H1 (cell line): ENCODE measurements at regions not wholly inside any gene's neighbourhood (a gene's known extent, or its start where the extent isn't known, plus 50 kb on each side); places are given as distances from the start of the nearest gene placed in this dataset.

Experiments used
- CTCF ChIA-PET: fragments of 300-600 bp; sonication (Branson Sonifier 250); formaldehyde crosslinking; loops from one replicate; lab custom pipeline; 2021; ENCODE audit not compliant: partially characterized antibody; lab: Charles Lee
- POLR2A ChIA-PET: fragments of 300-600 bp; sonication (Branson Sonifier 250); formaldehyde crosslinking; loops from one replicate; lab custom pipeline; 2021; ENCODE audit warnings: inconsistent platforms; ENCODE audit not compliant: partially characterized antibody; lab: Charles Lee
- DNase-seq, 2 experiments: peaks; one replicate each; pipeline versions ENCODE4 v3.0.0 to v3.0.0-alpha.2; 2010 to 2022; ENCODE audit warnings: low spot score in 2 of 2, low read depth in 1 of 2, mixed read lengths in 1 of 2
- FAIRE-seq: peaks from 2 replicates; lab custom pipeline; 2011; peaks lifted over from hg19 to GRCh38; lab: Jason Lieb, UNC
- H2AFZ ChIP-seq: 2 replicates; pipeline ENCODE4 v1.8.1; 2012; ENCODE audit warnings: low read length, inconsistent platforms
- H2AK5ac ChIP-seq: 2 replicates; pipeline ENCODE4 v1.6.1; 2013; ENCODE audit warnings: low read depth, low read length
- H2BK120ac ChIP-seq: replicated peaks from 2 replicates; pipeline ENCODE3; 2013; ENCODE audit warnings: low read depth, low read length, inconsistent platforms
- H2BK12ac ChIP-seq: 2 replicates; pipeline ENCODE4 v1.6.1; 2013; ENCODE audit warnings: low read depth, low read length
- H2BK15ac ChIP-seq: 2 replicates; pipeline ENCODE4 v1.6.1; 2013; ENCODE audit warnings: low read length
- H2BK20ac ChIP-seq: 2 replicates; pipeline ENCODE4 v1.6.1; 2013; ENCODE audit warnings: low read length
- H2BK5ac ChIP-seq: 2 replicates; pipeline ENCODE4 v1.6.1; 2013; ENCODE audit warnings: low read depth, low read length
- H3K14ac ChIP-seq: 2 replicates; pipeline ENCODE4 v1.6.1; 2013; ENCODE audit warnings: inconsistent platforms; ENCODE audit not compliant: insufficient read length
- H3K18ac ChIP-seq: 2 replicates; pipeline ENCODE4 v1.6.1; 2013; ENCODE audit warnings: low read length; ENCODE audit errors: extremely low read depth
- H3K23ac ChIP-seq: 2 replicates; pipeline ENCODE4 v1.6.1; 2013; ENCODE audit warnings: inconsistent platforms; ENCODE audit not compliant: insufficient read length
- H3K23me2 ChIP-seq: 2 replicates; pipeline ENCODE4 v1.6.1; 2013; ENCODE audit warnings: low read depth, low read length
- H3K27ac ChIP-seq: 2 replicates; pipeline ENCODE4 v1.6.1; 2011; ENCODE audit warnings: low read depth, low read length, inconsistent platforms
- H3K27me3 ChIP-seq, 4 experiments: replicated peaks in 1 of 4; 1 replicate in 1 of 4; 2 replicates in 3 of 4; pipeline versions ENCODE4 v1.6.1 to v1.8.1; 2011 to 2013; ENCODE audit warnings: low read length in 3 of 4, mild to moderate bottlenecking in 3 of 4, inconsistent platforms in 2 of 4, mixed read lengths in 2 of 4, moderate library complexity in 1 of 4; ENCODE audit not compliant: control insufficient read depth in 3 of 4, insufficient read depth in 3 of 4; ENCODE audit errors: extremely low read depth in 1 of 4
- H3K36me3 ChIP-seq, 4 experiments: 2 replicates each; pipeline versions ENCODE4 v1.6.1 to v1.8.1; 2011 to 2013; ENCODE audit warnings: mild to moderate bottlenecking in 4 of 4, low read length in 3 of 4, moderate library complexity in 2 of 4, control low read depth in 1 of 4, inconsistent platforms in 1 of 4; ENCODE audit not compliant: insufficient read depth in 4 of 4, control insufficient read depth in 2 of 4
- H3K4ac ChIP-seq: replicated peaks from 2 replicates; pipeline ENCODE3; 2013; ENCODE audit warnings: low read length, low read depth, mixed read lengths, inconsistent platforms; ENCODE audit not compliant: insufficient read length
- H3K4me1 ChIP-seq, 4 experiments: replicated peaks in 1 of 4; 1 replicate in 1 of 4; 2 replicates in 3 of 4; pipeline versions ENCODE4 v1.6.1 to v1.8.1; 2011 to 2013; ENCODE audit warnings: low read length in 3 of 4, inconsistent platforms in 2 of 4, mixed read lengths in 1 of 4; ENCODE audit not compliant: insufficient read depth in 4 of 4, control insufficient read depth in 3 of 4
- H3K4me2 ChIP-seq, 2 experiments: 2 replicates each; pipeline versions ENCODE4 v1.6.1 to v1.8.1; 2011 to 2013; ENCODE audit warnings: low read depth in 2 of 2, low read length in 2 of 2, control low read depth in 1 of 2, inconsistent platforms in 1 of 2, mild to moderate bottlenecking in 1 of 2; ENCODE audit not compliant: insufficient read depth in 1 of 2
- H3K4me3 ChIP-seq, 4 experiments: fragments of 200-600, 300-600 bp in 1 of 4; sonication (generic), shearing (Covaris generic), sonication (Bioruptor Twin) in 1 of 4; 2 replicates each; pipeline versions ENCODE4 v1.5.1 to v1.8.1; 2011 to 2016; ENCODE audit warnings: low read length in 4 of 4, low read depth in 3 of 4, control low read depth in 2 of 4, inconsistent platforms in 2 of 4, mild to moderate bottlenecking in 2 of 4, mixed read lengths in 1 of 4, moderate library complexity in 1 of 4; ENCODE audit not compliant: insufficient read depth in 2 of 4; ENCODE audit errors: extremely low read depth in 1 of 4
- H3K56ac ChIP-seq: replicated peaks from 2 replicates; pipeline ENCODE3; 2013; ENCODE audit warnings: low read depth, mild to moderate bottlenecking, mixed read lengths, low read length, inconsistent platforms; ENCODE audit not compliant: insufficient read length
- H3K79me1 ChIP-seq: 2 replicates; pipeline ENCODE4 v1.6.1; 2013; ENCODE audit warnings: low read depth, low read length, control low read depth
- H3K79me2 ChIP-seq, 2 experiments: 2 replicates each; pipeline versions ENCODE4 v1.6.1 to v1.8.1; 2012 to 2013; ENCODE audit warnings: low read length in 2 of 2, mild to moderate bottlenecking in 2 of 2, inconsistent platforms in 1 of 2; ENCODE audit not compliant: insufficient read depth in 2 of 2, control insufficient read depth in 1 of 2
- H3K9ac ChIP-seq, 4 experiments: replicated peaks in 1 of 4; 1 replicate in 1 of 4; 2 replicates in 3 of 4; pipeline versions ENCODE4 v1.6.1 to v1.8.1; 2011 to 2013; ENCODE audit warnings: low read depth in 3 of 4, low read length in 3 of 4, control low read depth in 2 of 4, mild to moderate bottlenecking in 2 of 4, moderate library complexity in 2 of 4, inconsistent platforms in 1 of 4; ENCODE audit errors: extremely low read depth in 1 of 4
- H3K9me3 ChIP-seq, 2 experiments: 2 replicates each; pipeline versions ENCODE4 v1.6.1 to v1.8.1; 2012 to 2013; ENCODE audit warnings: mild to moderate bottlenecking in 2 of 2, moderate library complexity in 2 of 2, control low read depth in 1 of 2, inconsistent platforms in 1 of 2, low read depth in 1 of 2, low read length in 1 of 2, mixed read lengths in 1 of 2; ENCODE audit not compliant: insufficient read depth in 2 of 2
- H4K20me1 ChIP-seq, 2 experiments: replicated peaks in 1 of 2; 2 replicates each; pipeline versions ENCODE3 to v1.8.1; 2011 to 2013; ENCODE audit warnings: inconsistent platforms in 2 of 2, low read length in 2 of 2, mild to moderate bottlenecking in 1 of 2; ENCODE audit not compliant: insufficient read depth in 2 of 2, control insufficient read depth in 1 of 2
- H4K5ac ChIP-seq: 2 replicates; pipeline ENCODE4 v1.6.1; 2013; ENCODE audit warnings: low read length, low read depth, mixed read lengths, inconsistent platforms; ENCODE audit not compliant: insufficient read length
- H4K8ac ChIP-seq: 2 replicates; pipeline ENCODE4 v1.8.0; 2013; ENCODE audit warnings: mild to moderate bottlenecking, moderate library complexity, low read length, inconsistent platforms; ENCODE audit not compliant: insufficient read depth; ENCODE audit errors: extremely low read depth
- H4K91ac ChIP-seq: replicated peaks from 2 replicates; pipeline ENCODE3; 2013; ENCODE audit warnings: low read length, mixed read lengths, inconsistent platforms; ENCODE audit not compliant: insufficient read length
- CHD1 ChIP-seq: IDR thresholded peaks from 2 replicates; pipeline ENCODE4 v1.6.1; 2012; ENCODE audit warnings: low read depth, low read length, improper control_type of control experiment
- E2F6 ChIP-seq: IDR thresholded peaks from 2 replicates; pipeline ENCODE4 v1.6.1; 2012; ENCODE audit warnings: inconsistent platforms
- GABPA ChIP-seq: IDR thresholded peaks from 2 replicates; pipeline ENCODE4 v1.6.1; 2011; ENCODE audit warnings: mild to moderate bottlenecking, low read length, moderate library complexity, borderline replicate concordance; ENCODE audit not compliant: insufficient read depth
- HDAC2 ChIP-seq, 2 experiments: fragments of 300-600 bp in 1 of 2; sonication (generic) in 1 of 2; IDR thresholded peaks; 2 replicates each; pipeline ENCODE4 v1.6.1; 2011 to 2012; ENCODE audit warnings: low read depth in 2 of 2, low read length in 2 of 2, mild to moderate bottlenecking in 2 of 2, moderate library complexity in 2 of 2, borderline replicate concordance in 1 of 2, inconsistent platforms in 1 of 2
- JUND ChIP-seq: IDR thresholded peaks from 2 replicates; pipeline ENCODE4 v1.6.1; 2011; ENCODE audit warnings: mild to moderate bottlenecking, improper control_type of control experiment, low read length
- NRF1 ChIP-seq: IDR thresholded peaks from 2 replicates; pipeline ENCODE4 v1.6.1; 2011; ENCODE audit warnings: mild to moderate bottlenecking, low read depth, low read length, improper control_type of control experiment
- SAP30 ChIP-seq: fragments of 300-600 bp; sonication (generic); IDR thresholded peaks from 2 replicates; pipeline ENCODE4 v1.7.1; 2012; ENCODE audit warnings: low read length, moderate library complexity, mild to moderate bottlenecking, inconsistent platforms; ENCODE audit not compliant: insufficient read depth, insufficient replicate concordance
- SIN3A ChIP-seq, 2 experiments: IDR thresholded peaks in 1 of 2; conservative IDR thresholded peaks in 1 of 2; 2 replicates each; pipeline ENCODE4 v1.6.1; 2011 to 2012; ENCODE audit warnings: low read length in 2 of 2, improper control_type of control experiment in 1 of 2, low read depth in 1 of 2, mild to moderate bottlenecking in 1 of 2
- SRF ChIP-seq: IDR thresholded peaks from 2 replicates; pipeline ENCODE4 v1.6.1; 2011; ENCODE audit warnings: mild to moderate bottlenecking, low read depth, low read length, moderate library complexity
- YY1 ChIP-seq: IDR thresholded peaks from 2 replicates; pipeline ENCODE4 v1.6.1; 2011; ENCODE audit warnings: low read depth, mild to moderate bottlenecking, low read length
- WGBS, 2 experiments: shearing (Covaris generic) in 1 of 2; methylation state at CpG; one replicate each; pipeline versions ENCODE4 v1.1.6 to v1.1.7; 2013 to 2015; ENCODE audit warnings: low lambda C conversion rate in 2 of 2, mixed read lengths in 2 of 2, inconsistent platforms in 1 of 2, low coverage in 1 of 2, missing lambda C conversion rate in 1 of 2; ENCODE audit not compliant: insufficient replicate concordance in 2 of 2, insufficient coverage in 1 of 2, insufficient read length in 1 of 2; ENCODE audit errors: extremely low coverage in 1 of 2, missing lambda C conversion rate in 1 of 2; 5-methylcytosine and 5-hydroxymethylcytosine counted together

- no peak overlapping the region for H3K4me3 ChIP-seq
- H2BK120ac ChIP-seq: no peak overlapping the region
- H3K79me2 ChIP-seq: no peaks in the 10 kb centered on the region
- no peaks in the 10 kb centered on the region for H3K4me1 ChIP-seq
- H4K5ac ChIP-seq: no peak overlapping the region
- H2BK20ac ChIP-seq: no peak overlapping the region
- no peaks in the 10 kb centered on the region for H3K23me2 ChIP-seq
- H3K56ac ChIP-seq: no peak overlapping the region
- POLR2A ChIA-PET: no interaction called here
- no peaks in the 10 kb centered on the region for H3K27me3 ChIP-seq
- no peak overlapping the region for H3K18ac ChIP-seq
- FAIRE-seq (no peak), DNase-seq (no peak)
- H4K8ac ChIP-seq: no peak overlapping the region
- H2BK15ac ChIP-seq: no peak overlapping the region
- no peak for TF ChIP-seq YY1
- TF ChIP-seq SIN3A (conservative IDR thresholded peaks at IDR 0.05 in 1 of 2, IDR thresholded peaks at IDR 0.05 in 1 of 2; ENCODE audit: low read depth in 1 of 2, low read length in 2 of 2): no peak
- TF ChIP-seq SAP30: no peak
- no peak for TF ChIP-seq CHD1
- TF ChIP-seq HDAC2 (IDR thresholded peaks at IDR 0.05; ENCODE audit: borderline replicate concordance in 1 of 2, low read depth in 2 of 2, low read length in 2 of 2): no peak
- TF ChIP-seq GABPA: no peak
- TF ChIP-seq E2F6: no peak
- no peak for TF ChIP-seq SRF
- TF ChIP-seq NRF1: no peak
- TF ChIP-seq JUND: no peak
- peaks cover 12 to 23% of the 10 kb centered on the region in 2 experiments; a peak in 3 of 4 replicates for H3K9me3 ChIP-seq
- H4K91ac ChIP-seq: no peak overlapping the region
- H3K4me2 ChIP-seq: no peak overlapping the region
- 55% methylated on average over 1 of the region's 1 CpG; no CpG with 5 or more reads in 1 of the 2 experiments for WGBS, 2 experiments
- H2AFZ ChIP-seq: no peak overlapping the region
- H2AK5ac ChIP-seq: no peak overlapping the region
- H2BK5ac ChIP-seq: no peak overlapping the region
- H2BK12ac ChIP-seq: no peak overlapping the region
- H3K23ac ChIP-seq: no peak overlapping the region
- no peak overlapping the region for H3K14ac ChIP-seq
- H3K4ac ChIP-seq: no peak overlapping the region
- H3K9ac ChIP-seq: no peak overlapping the region
- CTCF ChIA-PET: no interaction called here
- H3K27ac ChIP-seq: no peak overlapping the region
- H3K36me3 ChIP-seq: no peaks in the 10 kb centered on the region
- H4K20me1 ChIP-seq: no peaks in the 10 kb centered on the region
- no peaks in the 10 kb centered on the region for H3K79me1 ChIP-seq
These were observed 466.0 kb downstream of the KCNJ18 start for GRCh38 chr17:22158364-22158763.
